SU-DHL-6 (cell line): ENCODE measurements at regions not wholly inside any gene's neighbourhood (a gene's known extent, or its start where the extent isn't known, plus 50 kb on each side); places are given as distances from the start of the nearest gene placed in this dataset.
"Not testable (repeated sequence)": the region's sequence is repeated elsewhere in the genome, so short reads cannot be mapped to it uniquely, and the experiment has no call there.

ENCODE experiments used
- CTCF ChIP-seq: fragments of 200-600 bp; sonication (generic); IDR thresholded peaks from one replicate; pipeline ENCODE4 v1.5.1; 2017; ENCODE audit warnings: antibody characterized with exemption, mild to moderate bottlenecking, low read length, moderate library complexity; ENCODE audit not compliant: insufficient read depth, poor library complexity, severe bottlenecking
- EZH2phosphoT487 ChIP-seq: fragments of 200-600 bp; sonication (generic), shearing (Covaris generic); conservative IDR thresholded peaks from 2 replicates; pipeline ENCODE4 v1.6.1; 2018; ENCODE audit warnings: mild to moderate bottlenecking, antibody characterized with exemption, low read length, moderate library complexity, mixed read lengths

GRCh38 chr7:150193866-150194265 lies 129.3 kb upstream of the LRRC61 start:
- not testable (repeated sequence) for TF ChIP-seq CTCF, EZH2phosphoT487
